K562 (cell line): ENCODE measurements at regions not wholly inside any gene's neighbourhood (a gene's known extent, or its start where the extent isn't known, plus 50 kb on each side); places are given as distances from the start of the nearest gene placed in this dataset.

Experiments
- ATAC-seq: fragments of 200-7000 bp; cut with Tn5 transposase; 3 replicates; pipeline ENCODE4 v1.9.1; 2020; ENCODE audit warnings: moderate library complexity
- BruUV-seq: library from RNA; stranded (reverse); fragments of 400-500 nt; replicated peaks from 2 replicates; lab custom pipeline; 2021; lab: Mats Ljungman, UMichigan
- CTCF ChIA-PET: fragments of 300-600 bp; formaldehyde crosslinking; extraction: SDS; loops from one replicate; lab custom pipeline; 2021; ENCODE audit warnings: low intra/inter-chr PET ratio; lab: Yijun Ruan, JAX
- POLR2A ChIA-PET: fragments of 300-600, 350-650 bp; sonication (Branson Sonifier 250); formaldehyde crosslinking; extraction: SDS; loops from one replicate; lab custom pipeline; 2021; ENCODE audit warnings: antibody characterized with exemption, inconsistent platforms; lab: Yijun Ruan, JAX
- DNase-seq, 4 experiments: peaks; one replicate each; pipeline versions ENCODE4 v3.0.0 to v3.0.0-alpha.2; 2011 to 2018; ENCODE audit warnings: low spot score in 3 of 4, mixed read lengths in 3 of 4; ENCODE audit errors: extremely low read depth in 1 of 4
- FAIRE-seq: peaks from 2 replicates; lab custom pipeline; 2011; peaks lifted over from hg19 to GRCh38; lab: Jason Lieb, UNC
- H2AFZ ChIP-seq: 2 replicates; pipeline ENCODE4 v1.6.0; 2011; ENCODE audit warnings: low read depth, low read length, control low read depth, inconsistent platforms
- H3K27ac ChIP-seq: fragments of 200-600 bp; 3 replicates; pipeline ENCODE4 v1.8.0; 2011; ENCODE audit warnings: low read depth, mild to moderate bottlenecking, control low read depth, inconsistent platforms, low read length, moderate library complexity, mixed read lengths; ENCODE audit errors: extremely low read depth
- H3K27me3 ChIP-seq, 2 experiments: fragments of 300-600 bp in 1 of 2; 2 replicates in 1 of 2; 3 replicates in 1 of 2; pipeline versions ENCODE4 v1.6.0 to v1.8.0; 2011; ENCODE audit warnings: inconsistent platforms in 2 of 2, low read length in 2 of 2, mild to moderate bottlenecking in 1 of 2, mixed read lengths in 1 of 2, moderate library complexity in 1 of 2; ENCODE audit not compliant: control insufficient read depth in 2 of 2, insufficient read depth in 2 of 2
- H3K36me3 ChIP-seq: fragments of 300-600 bp; 3 replicates; pipeline ENCODE4 v1.8.0; 2011; ENCODE audit warnings: mild to moderate bottlenecking, low read length, inconsistent platforms; ENCODE audit not compliant: control insufficient read depth, insufficient read depth
- H3K4me1 ChIP-seq, 2 experiments: fragments of 200-600 bp in 1 of 2; replicated peaks in 1 of 2; 2 replicates in 1 of 2; 3 replicates in 1 of 2; pipeline versions ENCODE4 v1.5.1 to v1.8.0; 2011; ENCODE audit warnings: inconsistent platforms in 2 of 2, low read length in 2 of 2, mild to moderate bottlenecking in 1 of 2, mixed read lengths in 1 of 2, moderate library complexity in 1 of 2; ENCODE audit not compliant: control insufficient read depth in 2 of 2, insufficient read depth in 2 of 2
- H3K4me2 ChIP-seq: 2 replicates; pipeline ENCODE4 v1.6.1; 2011; ENCODE audit warnings: low read length, control low read depth, inconsistent platforms, mixed read lengths; ENCODE audit not compliant: insufficient read depth
- H3K4me3 ChIP-seq: fragments of 200-600 bp; sonication (generic), shearing (Covaris generic); 2 replicates; pipeline ENCODE4 v1.5.1; 2016; ENCODE audit warnings: control low read depth, inconsistent platforms
- H3K79me2 ChIP-seq: fragments of 200-600 bp; 3 replicates; pipeline ENCODE4 v1.8.0; 2011; ENCODE audit warnings: low read length, inconsistent platforms; ENCODE audit not compliant: control insufficient read depth, insufficient read depth
- H3K9ac ChIP-seq, 2 experiments: 2 replicates each; pipeline versions ENCODE4 v1.6.0 to v1.6.1; 2011; ENCODE audit warnings: low read depth in 2 of 2, low read length in 2 of 2, control low read depth in 1 of 2, inconsistent platforms in 1 of 2, mild to moderate bottlenecking in 1 of 2, mixed read lengths in 1 of 2; ENCODE audit not compliant: insufficient read depth in 1 of 2
- H3K9me1 ChIP-seq: one replicate; pipeline ENCODE4 v1.6.0; 2011; ENCODE audit warnings: inconsistent platforms, mild to moderate bottlenecking, low read length, moderate library complexity; ENCODE audit not compliant: control insufficient read depth, insufficient read depth
- H3K9me3 ChIP-seq: replicated peaks from 2 replicates; pipeline ENCODE4 v1.5.1; 2011; ENCODE audit warnings: low read depth, low read length, inconsistent platforms; ENCODE audit not compliant: control insufficient read depth, insufficient read depth
- H4K20me1 ChIP-seq: replicated peaks from 2 replicates; pipeline ENCODE4 v1.6.1; 2011; ENCODE audit warnings: low read length, inconsistent platforms, mixed read lengths; ENCODE audit not compliant: control insufficient read depth, insufficient read depth
- BACH1 ChIP-seq: fragments of 200-800 bp; sonication (Bioruptor generic); IDR thresholded peaks from 2 replicates; pipeline ENCODE4 v1.6.1; 2016; ENCODE audit warnings: missing genetic modification characterization, missing compliant biosample characterization
- DNMT1 ChIP-seq: fragments of 450-650 bp; IDR thresholded peaks from 2 replicates; pipeline ENCODE4 v1.6.1; 2016; ENCODE audit warnings: antibody characterized with exemption, mild to moderate bottlenecking
- SAP30 ChIP-seq: fragments of 200-600 bp; sonication (generic); IDR thresholded peaks from 2 replicates; pipeline ENCODE4 v1.6.1; 2012; ENCODE audit warnings: borderline replicate concordance, low read depth, mild to moderate bottlenecking, moderate library complexity, low read length, control low read depth, inconsistent platforms; ENCODE audit not compliant: insufficient read depth, poor library complexity, severe bottlenecking
- SMARCB1 ChIP-seq: IDR thresholded peaks from 2 replicates; pipeline ENCODE4 v1.6.1; 2011; ENCODE audit warnings: improper control_type of control experiment, low read depth; ENCODE audit not compliant: insufficient read length
- ZNF766 ChIP-seq: fragments of 200-800 bp; sonication (Bioruptor generic); conservative IDR thresholded peaks from 2 replicates; pipeline ENCODE4 v1.6.1; 2016; ENCODE audit warnings: missing genetic modification characterization, missing compliant biosample characterization
- WGBS: fragments of 100-300 bp; shearing (Covaris generic); methylation state at CpG from one replicate; pipeline ENCODE4 v1.1.6; 2016; ENCODE audit warnings: low coverage, mixed read lengths; ENCODE audit not compliant: insufficient coverage; ENCODE audit errors: missing lambda C conversion rate; 5-methylcytosine and 5-hydroxymethylcytosine counted together
- in situ Hi-C: fragments of 300-500 bp; cut with MboI; formaldehyde crosslinking; loops from 4 replicates; pipeline ENCODE4 v1.15.0; 2018; ENCODE audit warnings: inconsistent platforms, mixed read lengths
- intact Hi-C: fragments of 100-400 bp; cut with micrococcal nuclease; formaldehyde crosslinking; loops from 2 replicates; pipeline ENCODE4 v1.14.2; 2022
- TF ChIP-seq, protein P1 (sequence below): fragments of 250-450 bp; sonication (Bioruptor Pico); IDR thresholded peaks from 2 replicates; pipeline ENCODE4 v1.4.0; 2020
- TF ChIP-seq, protein P2 (sequence below): sonication (generic); formaldehyde crosslinking; IDR thresholded peaks from 2 replicates; pipeline ENCODE4 v1.8.0; 2022; ENCODE audit warnings: mild to moderate bottlenecking, missing genetic modification reagents, borderline replicate concordance

DNA sequence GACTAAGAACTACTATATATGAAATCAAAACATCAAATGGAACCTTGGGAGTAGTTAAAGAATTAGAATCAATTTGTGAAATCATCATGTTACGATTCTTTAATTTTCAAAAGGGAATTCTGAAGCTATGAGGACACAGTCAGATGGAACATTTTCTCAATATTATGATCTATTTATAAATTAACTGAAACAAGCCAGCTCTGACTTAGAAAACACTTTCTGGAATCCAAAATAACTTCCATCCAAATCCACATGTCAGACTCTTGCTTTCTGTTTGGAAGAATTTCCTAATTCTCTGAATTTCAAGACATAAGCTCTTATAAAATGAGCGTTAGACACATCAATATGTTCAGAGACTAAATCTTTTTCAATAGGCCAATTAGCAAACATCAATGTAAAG is 737.7 kb upstream of the SOX9 start:
- BruUV-seq: no TSS peak
- no peak for FAIRE-seq
- in situ Hi-C loops (no loop called here), intact Hi-C loops (no loop called here)
- H3K4me1 ChIP-seq: no peaks in the 10 kb centered on the region
- H3K27ac ChIP-seq: no peak overlapping the region
- H2AFZ ChIP-seq: no peak overlapping the region
- no peak overlapping the region for H3K4me3 ChIP-seq
- H4K20me1 ChIP-seq: no peaks in the 10 kb centered on the region
- TF ChIP-seq DNMT1: no peak
- CTCF ChIA-PET: no interaction called here
- ATAC-seq: no peak
- no peaks in the 10 kb centered on the region for H3K9me3 ChIP-seq
- no peaks in the 10 kb centered on the region for H3K79me2 ChIP-seq
- H3K27me3 ChIP-seq: no peaks in the 10 kb centered on the region
- no peak overlapping the region for H3K4me2 ChIP-seq
- no peak for DNase-seq
- H3K36me3 ChIP-seq: no peaks in the 10 kb centered on the region
- H3K9ac ChIP-seq: no peak overlapping the region
- H3K9me1 ChIP-seq: no peaks in the 10 kb centered on the region
- POLR2A ChIA-PET: no interaction called here
- 0% methylated on average over 2 of the region's 2 CpGs for WGBS

DNA sequence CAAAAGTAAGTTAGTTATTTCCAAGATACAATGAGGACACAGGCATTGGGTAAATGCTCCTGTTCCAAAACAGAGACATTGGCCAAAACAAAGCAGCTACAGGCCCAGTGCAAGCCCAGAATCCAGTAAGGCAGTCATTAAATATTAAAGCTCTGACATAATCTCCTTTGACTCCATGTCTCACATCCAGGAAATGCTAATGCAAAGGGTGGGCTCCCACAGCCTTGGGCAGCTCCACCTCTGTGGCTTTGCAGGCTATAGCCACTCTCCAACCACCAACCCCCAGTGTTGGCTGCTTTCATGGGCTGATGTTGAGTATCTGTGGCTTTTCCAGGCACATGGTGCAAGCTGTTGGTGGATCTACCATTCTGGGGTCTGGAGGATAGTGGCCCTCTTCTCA is 733.4 kb upstream of the SOX9 start:
- ChIA-PET CTCF (no interaction called here), POLR2A (no interaction called here)
- Histone ChIP-seq H3K27me3 (no peaks in the 10 kb centered on the region), H3K4me2 (no peak overlapping the region), H4K20me1 (no peaks in the 10 kb centered on the region), H3K9me1 (no peaks in the 10 kb centered on the region), H2AFZ (no peak overlapping the region), H3K9me3 (no peaks in the 10 kb centered on the region), H3K27ac (no peak overlapping the region), H3K9ac (no peak overlapping the region), H3K4me1 (no peaks in the 10 kb centered on the region), H3K36me3 (no peaks in the 10 kb centered on the region), H3K79me2 (no peaks in the 10 kb centered on the region), H3K4me3 (no peak overlapping the region)
- BruUV-seq: no TSS peak
- no peak for TF ChIP-seq BACH1 (tag)
- TF ChIP-seq, protein P1, sequence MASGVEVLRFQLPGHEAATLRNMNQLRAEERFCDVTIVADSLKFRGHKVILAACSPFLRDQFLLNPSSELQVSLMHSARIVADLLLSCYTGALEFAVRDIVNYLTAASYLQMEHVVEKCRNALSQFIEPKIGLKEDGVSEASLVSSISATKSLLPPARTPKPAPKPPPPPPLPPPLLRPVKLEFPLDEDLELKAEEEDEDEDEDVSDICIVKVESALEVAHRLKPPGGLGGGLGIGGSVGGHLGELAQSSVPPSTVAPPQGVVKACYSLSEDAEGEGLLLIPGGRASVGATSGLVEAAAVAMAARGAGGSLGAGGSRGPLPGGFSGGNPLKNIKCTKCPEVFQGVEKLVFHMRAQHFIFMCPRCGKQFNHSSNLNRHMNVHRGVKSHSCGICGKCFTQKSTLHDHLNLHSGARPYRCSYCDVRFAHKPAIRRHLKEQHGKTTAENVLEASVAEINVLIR (CRISPR knock-in tag): no peak
- TF ChIP-seq SMARCB1: no peak
- TF ChIP-seq, protein P2, sequence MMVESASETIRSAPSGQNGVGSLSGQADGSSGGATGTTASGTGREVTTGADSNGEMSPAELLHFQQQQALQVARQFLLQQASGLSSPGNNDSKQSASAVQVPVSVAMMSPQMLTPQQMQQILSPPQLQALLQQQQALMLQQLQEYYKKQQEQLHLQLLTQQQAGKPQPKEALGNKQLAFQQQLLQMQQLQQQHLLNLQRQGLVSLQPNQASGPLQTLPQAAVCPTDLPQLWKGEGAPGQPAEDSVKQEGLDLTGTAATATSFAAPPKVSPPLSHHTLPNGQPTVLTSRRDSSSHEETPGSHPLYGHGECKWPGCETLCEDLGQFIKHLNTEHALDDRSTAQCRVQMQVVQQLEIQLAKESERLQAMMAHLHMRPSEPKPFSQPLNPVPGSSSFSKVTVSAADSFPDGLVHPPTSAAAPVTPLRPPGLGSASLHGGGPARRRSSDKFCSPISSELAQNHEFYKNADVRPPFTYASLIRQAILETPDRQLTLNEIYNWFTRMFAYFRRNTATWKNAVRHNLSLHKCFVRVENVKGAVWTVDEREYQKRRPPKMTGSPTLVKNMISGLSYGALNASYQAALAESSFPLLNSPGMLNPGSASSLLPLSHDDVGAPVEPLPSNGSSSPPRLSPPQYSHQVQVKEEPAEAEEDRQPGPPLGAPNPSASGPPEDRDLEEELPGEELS (CRISPR knock-in tag): no peak
- no peak for TF ChIP-seq SAP30
- TF ChIP-seq ZNF766 (CRISPR knock-in tag): no peak
- in situ Hi-C loops: no loop called here
- DNase-seq (no peak), ATAC-seq (no peak), FAIRE-seq (no peak)
- intact Hi-C loops: no loop called here
